Gastroesophageal sphincter (tissue), 3 donors: ENCODE measurements at regions not wholly inside any gene's neighbourhood (a gene's known extent, or its start where the extent isn't known, plus 50 kb on each side); places are given as distances from the start of the nearest gene placed in this dataset.

Source experiments
- CTCF ChIP-seq, 4 experiments: fragments of 200-600 bp in 2 of 4; fragments of 450-650 bp in 2 of 4; sonication (generic) in 1 of 4; IDR thresholded peaks; one replicate each; pipeline ENCODE4 v1.5.1; 2017 to 2019; ENCODE audit warnings: antibody characterized with exemption in 4 of 4, mild to moderate bottlenecking in 2 of 4, moderate library complexity in 2 of 4
- EP300 ChIP-seq: sonication (generic); formaldehyde crosslinking; IDR thresholded peaks from one replicate; pipeline ENCODE4 v1.6.1; 2017; ENCODE audit warnings: antibody characterized with exemption, mild to moderate bottlenecking
- POLR2AphosphoS5 ChIP-seq: sonication (generic); formaldehyde crosslinking; IDR thresholded peaks from one replicate; pipeline ENCODE4 v1.6.1; 2017; ENCODE audit warnings: antibody characterized with exemption

DNA sequence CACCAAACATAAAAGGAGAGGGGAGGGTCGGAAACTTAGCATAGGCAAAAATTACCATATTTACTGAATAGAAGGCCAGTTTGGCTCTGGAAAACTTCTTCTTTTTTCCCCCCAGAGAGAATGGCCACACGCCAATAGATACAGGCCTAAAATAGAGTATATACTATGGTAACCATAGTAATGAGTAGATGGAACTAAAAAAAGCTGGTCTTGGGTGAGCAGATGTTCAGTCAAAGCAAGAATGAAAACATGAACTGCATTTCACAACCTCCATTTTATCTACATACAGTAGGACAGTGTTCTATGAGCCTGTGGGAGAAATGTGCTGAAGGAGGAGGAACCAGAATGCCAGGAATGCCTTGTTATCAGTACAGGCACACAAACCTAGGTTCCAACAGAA, 141.7 kb upstream of the SEMA3A start:
- TF ChIP-seq EP300 (no peak), CTCF (IDR thresholded peaks at IDR 0.05) (no peak), POLR2AphosphoS5 (no peak)
